Fibroblast of skin of abdomen (primary cell): ENCODE measurements at regions not wholly inside any gene's neighbourhood (a gene's known extent, or its start where the extent isn't known, plus 50 kb on each side); places are given as distances from the start of the nearest gene placed in this dataset.
"Not testable (repeated sequence)": the region's sequence is repeated elsewhere in the genome, so short reads cannot be mapped to it uniquely, and the experiment has no call there.

Source experiments
- DNase-seq: peaks from one replicate; pipeline ENCODE4 v3.0.0-alpha.2; 2013

GRCh38 chr7:118836933-118837332 lies 612.4 kb downstream of the ANKRD7 start:
- no peak for DNase-seq

GRCh38 chr7:118839515-118839914 lies 615.0 kb downstream of the ANKRD7 start:
- no peak for DNase-seq

DNA sequence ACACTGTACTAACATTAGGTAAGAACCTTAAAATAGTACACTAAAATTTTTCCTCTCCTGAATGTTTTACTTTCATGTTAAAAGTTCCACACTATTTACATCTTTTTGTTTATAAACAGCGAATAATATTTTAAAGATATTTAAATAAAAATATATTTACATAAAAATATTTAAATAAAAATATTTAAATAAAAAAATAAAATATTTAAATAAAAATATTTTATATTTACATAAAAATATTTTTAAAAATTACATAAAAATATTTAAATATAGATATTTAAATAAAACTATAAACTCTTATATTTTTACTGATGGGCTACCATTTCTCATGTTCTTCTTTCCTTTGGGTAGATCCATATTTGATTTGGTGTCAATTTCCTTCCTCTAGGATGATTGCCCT lies 619.0 kb downstream of the ANKRD7 start:
- DNase-seq = no peak

DNA sequence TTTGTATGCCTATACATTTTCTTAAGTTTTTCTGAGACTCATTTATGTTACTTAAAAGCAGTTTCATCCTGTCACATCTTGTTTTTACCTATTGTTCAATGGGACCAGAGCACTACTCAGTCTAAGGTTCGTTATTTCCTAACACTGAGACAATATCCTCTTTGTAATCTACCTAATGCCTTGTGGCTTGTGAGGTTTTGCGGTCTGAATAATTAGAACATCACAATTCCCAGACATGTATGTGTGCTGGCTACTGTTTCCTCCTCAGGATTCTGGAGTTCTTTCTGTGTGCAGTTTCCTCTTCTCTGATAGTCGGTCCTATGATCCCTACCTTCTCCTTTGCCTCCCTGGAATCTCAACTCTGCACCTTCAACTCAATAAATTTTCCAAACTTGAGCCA lies 620.2 kb downstream of the ANKRD7 start:
- no peak for DNase-seq

DNA sequence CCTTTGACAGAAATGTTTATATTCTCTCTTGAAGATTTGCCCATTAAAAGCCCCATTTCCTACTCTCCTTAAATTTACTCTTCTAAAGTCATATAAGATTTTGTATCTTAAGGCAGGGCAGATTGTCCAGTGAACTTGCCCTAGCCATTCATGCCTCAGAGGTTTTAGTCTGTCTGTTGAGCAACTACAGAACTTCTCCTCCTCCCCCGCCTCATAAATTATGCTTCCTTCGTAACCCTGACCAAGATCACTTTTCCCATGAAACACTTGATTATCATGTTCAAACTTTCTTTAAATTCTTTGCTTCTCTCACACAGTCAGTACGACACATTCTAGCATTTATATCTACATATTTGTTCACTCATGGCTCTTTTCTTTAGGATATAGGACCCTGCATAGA lies 621.3 kb downstream of the ANKRD7 start:
- no peak for DNase-seq

DNA sequence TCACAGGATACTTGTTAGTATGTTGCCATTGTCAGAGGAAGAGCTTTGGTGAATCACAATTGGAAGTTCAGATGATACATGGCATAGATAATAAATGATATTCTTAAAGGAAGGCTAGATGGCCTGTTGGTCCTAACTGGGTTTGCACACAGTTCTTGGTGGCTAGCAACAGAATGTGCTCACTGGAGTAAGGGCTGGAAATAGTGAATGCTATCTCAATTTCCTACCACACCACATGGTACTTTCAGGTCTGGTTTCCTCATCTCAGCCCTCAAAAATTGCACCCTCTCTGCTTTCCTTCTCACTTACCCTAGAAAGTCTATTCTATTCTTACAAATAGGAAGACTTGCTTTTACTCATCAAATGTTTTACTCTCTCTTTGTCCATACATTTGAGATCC lies 622.5 kb downstream of the ANKRD7 start:
- no peak for DNase-seq

GRCh38 chr7:118855290-118855689 lies 630.8 kb downstream of the ANKRD7 start:
- no peak for DNase-seq

DNA sequence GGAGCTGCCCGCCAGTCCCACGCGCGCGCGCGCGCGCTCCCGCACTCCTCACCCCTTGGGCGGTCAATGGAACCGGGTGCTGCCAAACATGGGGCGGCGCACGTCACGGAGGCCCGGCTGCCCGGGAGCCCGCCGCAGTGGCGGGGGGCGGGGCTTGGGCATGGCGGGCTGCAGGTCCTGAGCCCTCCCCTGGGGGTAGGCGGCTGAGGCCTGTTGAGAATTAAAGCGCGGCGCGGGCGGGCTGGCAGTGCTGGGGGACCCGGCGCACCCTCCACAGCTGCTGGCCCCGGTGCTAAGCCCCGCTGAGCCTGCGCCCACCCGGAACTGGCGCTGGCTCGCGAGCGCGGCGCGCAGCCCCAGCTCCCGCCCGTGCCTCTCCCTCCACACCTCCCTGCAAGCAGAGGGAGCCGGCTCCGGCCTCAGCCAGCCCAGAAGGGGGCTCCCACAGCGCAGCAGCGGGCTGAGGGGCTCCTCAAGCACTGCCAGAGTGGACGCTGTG lies 634.2 kb downstream of the ANKRD7 start:
- DNase-seq = no peak

GRCh38 chr7:118861581-118861980 lies 637.1 kb downstream of the ANKRD7 start:
- no peak for DNase-seq

GRCh38 chr7:118862740-118863139 lies 638.2 kb downstream of the ANKRD7 start:
- no peak for DNase-seq

DNA sequence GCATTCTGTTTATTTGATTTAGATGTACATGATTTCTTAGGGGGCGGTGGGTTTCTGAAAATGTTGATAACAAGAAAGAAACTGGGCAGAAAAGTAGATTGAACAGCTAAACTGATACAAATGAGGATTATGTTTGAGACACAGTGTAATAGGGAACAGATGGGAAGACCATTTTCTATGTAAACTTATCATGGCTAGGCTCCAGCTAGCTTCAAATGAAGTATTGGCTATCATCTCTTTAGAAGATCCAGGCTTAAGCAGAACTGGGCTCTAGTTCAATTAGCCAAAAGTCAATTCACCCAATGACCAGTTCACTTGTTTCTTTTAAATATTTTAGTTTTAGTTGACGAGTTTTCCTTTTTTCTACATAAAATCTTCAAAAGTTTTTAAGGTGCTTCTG lies 639.5 kb downstream of the ANKRD7 start:
- no peak for DNase-seq

DNA sequence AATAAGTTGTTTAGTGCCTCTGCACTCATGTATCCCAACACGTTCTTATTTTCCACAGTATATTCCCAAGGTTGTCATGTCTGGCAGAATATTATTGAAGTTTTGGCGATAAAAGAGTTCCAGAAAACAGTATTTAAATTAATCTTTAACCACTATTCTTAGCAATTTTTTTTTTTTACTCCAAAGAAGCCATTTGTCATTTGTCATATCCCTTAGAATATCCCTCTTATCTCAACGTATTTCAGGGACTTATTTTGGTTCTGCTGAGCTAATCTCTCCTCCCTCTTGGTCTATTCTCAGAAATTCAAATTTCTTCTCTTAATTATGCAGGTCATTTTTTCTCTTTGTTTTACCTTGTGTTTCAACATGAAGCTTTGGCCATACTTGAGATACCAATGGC lies 643.4 kb downstream of the ANKRD7 start:
- no peak for DNase-seq

- DNase-seq = not testable (repeated sequence)
Observed at GRCh38 chr7:118869141-118869540, 644.6 kb downstream of the ANKRD7 start.

- no peak for DNase-seq
Observed at GRCh38 chr7:118870187-118870586, 645.7 kb downstream of the ANKRD7 start.

GRCh38 chr7:118872568-118872967 lies 648.1 kb downstream of the ANKRD7 start:
- no peak for DNase-seq

DNA sequence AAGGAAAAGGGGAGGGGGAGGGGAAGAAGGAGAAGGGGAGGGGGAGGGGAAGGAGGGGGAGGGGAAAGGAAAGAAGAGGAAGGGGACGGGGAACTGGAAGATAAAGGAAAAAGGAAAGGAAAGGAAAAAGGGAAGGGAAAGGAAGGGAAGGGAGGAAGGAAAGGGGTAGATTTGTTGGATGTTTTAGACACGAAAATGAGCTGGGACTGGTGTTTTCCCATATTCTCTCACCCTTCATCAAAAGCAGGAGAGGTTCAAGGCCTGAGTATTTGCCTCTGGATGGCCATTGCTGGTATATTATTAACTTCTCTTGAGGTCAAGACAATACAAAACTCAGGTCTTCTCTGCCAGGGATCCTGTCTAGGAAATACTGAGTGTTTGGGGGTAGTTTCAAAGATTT lies 652.7 kb downstream of the ANKRD7 start:
- no peak for DNase-seq

DNA sequence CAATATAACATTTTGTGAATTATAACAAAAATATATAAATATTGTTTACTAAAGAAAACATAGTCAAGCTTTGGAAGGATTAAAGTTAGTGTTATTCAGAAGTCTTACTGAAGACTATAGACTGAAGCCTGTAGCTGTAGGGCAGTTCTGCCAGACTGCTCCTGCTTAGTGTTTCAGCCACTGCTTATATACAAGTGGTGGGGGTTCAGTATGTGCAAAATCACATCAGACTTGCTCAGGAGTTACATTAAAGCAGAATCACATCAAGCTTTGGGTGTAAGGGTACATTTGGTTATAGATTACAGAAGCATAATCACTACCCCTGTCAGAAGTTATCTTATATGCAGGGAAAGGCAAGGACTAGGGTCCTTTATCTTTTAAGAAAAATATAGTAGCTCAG lies 653.8 kb downstream of the ANKRD7 start:
- DNase-seq = no peak

GRCh38 chr7:118898284-118898683 lies 673.8 kb downstream of the ANKRD7 start:
- no peak for DNase-seq

DNA sequence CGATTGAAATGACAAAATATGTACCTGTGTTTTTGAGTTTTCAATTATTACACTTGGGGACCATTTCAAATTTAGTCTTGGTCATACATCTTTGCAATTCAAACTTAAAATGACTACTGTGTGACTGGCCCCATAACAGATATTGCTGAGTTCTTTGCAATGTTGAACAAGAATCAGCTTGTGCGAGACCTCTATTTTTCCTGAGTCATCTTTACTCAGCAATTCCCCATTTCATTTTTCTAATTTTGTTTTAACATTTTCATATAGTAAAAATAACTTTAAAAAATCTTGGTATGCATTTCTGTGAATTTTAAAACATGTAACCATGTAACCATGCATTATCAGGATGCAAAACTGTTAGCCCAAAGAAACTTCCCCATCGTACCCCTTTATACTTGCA lies 678.1 kb downstream of the ANKRD7 start:
- DNase-seq = no peak

DNA sequence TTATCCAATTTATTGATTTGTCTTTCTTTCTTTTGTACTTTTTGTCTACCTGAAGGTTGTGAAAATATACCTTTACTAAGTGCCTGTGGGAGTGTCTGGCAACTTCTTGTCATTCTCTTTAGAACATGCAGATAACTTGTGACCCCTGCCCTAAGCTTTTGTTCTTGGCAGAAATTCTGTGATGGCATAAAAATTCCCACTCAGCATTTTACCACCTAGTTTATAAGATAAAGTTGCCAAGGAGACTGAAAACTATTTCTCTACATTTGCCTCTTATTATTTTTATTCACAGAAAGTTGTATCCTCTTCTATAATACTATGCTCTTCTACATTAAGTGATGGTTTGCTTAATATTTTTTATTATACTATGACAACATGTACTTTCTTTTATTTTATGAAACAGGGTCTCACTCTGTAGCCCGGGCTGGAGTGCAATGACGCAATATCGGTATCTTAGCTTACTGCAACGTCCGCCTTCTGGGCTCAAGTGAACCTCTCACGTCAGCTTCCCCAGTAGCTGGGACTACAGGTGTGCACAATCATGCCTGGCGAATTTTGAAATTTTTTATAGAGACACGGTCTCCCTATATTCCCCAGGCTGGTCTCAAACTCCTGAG lies 683.5 kb downstream of the ANKRD7 start:
- DNase-seq = no peak

DNA sequence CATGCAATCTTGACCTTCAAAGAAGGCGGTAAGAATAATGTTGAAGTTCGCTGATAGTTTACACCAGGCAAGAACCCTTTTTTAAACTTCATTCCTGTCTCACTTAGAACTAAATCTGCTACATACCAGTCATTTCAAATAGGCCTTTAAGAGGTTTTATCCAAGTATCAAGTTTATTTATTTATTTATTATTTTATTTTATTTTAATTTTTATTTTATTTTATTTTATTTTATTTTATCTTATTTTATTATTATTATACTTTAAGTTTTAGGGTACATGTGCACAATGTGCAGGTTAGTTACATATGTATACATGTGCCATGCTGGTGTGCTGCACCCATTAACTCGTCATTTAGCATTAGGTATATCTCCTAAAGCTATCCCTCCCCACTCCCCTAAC lies 691.6 kb downstream of the ANKRD7 start:
- DNase-seq = not testable (repeated sequence)

DNA sequence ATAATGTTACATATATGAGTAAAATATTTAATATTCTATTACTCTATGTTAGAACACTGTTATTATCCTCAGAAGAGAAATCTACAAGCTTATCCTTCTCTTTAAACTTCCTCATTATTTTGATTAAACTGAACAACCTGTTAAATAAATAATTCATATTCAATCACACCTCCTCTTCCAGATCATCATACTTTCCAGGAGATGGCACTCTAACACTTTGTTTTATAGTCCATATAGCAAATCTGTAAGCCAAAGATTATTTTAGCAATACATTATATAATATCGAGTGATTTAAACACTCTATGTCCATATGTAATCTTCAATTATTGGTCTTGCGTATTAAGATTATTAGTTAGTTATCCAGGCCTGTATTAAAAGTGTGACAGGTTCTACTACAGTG lies 694.1 kb downstream of the ANKRD7 start:
- no peak for DNase-seq

DNA sequence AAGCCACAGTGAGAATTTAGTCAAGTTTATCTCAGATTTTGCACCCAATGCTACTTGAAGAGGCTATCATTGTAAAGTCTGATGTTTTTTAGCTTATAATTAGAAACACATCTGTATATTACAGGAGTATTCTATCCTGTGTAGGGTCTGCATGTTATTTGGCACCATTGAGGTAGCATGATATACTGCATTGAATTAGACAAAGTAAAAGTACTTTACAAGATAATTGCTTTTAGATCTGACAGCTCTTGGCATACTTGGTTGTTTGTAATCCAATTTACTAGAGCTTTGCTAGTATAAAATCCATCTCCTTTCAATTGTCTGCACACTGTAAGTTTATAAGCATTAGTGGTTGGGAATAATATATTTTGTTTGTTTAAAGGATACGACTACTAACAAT lies 714.3 kb downstream of the ANKRD7 start:
- DNase-seq = no peak

DNA sequence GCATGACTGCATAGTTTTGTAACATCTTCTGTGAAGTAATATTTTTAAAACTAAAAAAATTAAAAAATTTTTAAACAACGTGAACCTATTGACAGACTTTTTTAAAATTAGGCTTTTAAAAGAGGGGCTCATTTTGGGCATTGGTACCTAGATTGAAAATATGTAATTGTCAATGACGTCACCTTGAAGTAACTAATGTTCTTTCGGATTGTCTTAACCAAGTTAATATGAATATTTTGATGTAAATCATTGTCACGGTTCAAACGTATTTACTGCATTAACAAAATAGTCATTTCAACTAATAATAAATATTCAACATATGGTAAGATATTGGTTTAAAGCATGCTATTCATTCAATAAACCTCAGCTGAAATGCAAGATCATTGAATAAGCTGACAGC lies 719.8 kb downstream of the ANKRD7 start:
- no peak for DNase-seq
